ENCODE measurements at regions not wholly inside any gene's neighbourhood (a gene's known extent, or its start where the extent isn't known, plus 50 kb on each side); places are given as distances from the start of the nearest gene placed in this dataset.

GRCh38 chr21:26736449-26736848, 108.8 kb downstream of the ADAMTS1 start:
- no peak for DNase-seq

DNA sequence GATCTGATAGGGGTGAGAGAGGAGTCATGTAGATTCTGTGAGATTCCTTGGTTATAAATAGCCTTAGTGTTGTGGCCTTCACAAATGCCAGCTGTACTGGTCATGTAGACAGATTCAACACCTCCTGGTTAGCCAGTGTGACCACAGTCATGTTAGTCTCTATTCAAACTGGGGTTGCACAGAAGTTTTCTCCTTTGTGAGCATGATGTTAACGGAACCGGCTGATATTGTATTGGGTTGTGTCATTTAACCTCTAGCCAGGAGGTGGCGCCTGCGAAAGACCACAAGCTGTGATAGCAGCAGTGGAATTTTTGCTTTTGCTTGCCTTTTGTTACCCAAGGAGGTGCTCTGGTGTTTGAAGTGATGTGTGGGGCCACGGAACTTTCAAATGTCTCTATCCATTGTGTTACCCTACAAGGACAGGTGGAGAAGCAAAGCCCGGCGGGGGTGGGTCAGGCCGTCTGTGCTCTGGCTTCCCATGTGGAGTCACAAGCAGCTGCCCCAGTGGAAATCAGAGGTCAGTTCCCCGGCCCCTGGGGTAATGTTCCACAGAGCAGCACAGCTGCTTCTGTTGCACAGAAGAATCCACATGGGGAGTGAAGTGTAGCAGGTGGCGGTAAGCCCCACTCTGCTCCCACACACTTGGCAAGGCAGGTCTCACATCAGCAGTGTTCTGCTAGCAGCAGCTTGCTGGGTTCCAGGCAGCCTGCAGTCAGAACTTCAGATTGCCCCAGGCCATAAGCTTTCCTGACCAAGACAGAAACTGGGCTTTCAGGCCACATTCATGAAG, 112.6 kb downstream of the ADAMTS1 start:
- DNase-seq = no peak

DNA sequence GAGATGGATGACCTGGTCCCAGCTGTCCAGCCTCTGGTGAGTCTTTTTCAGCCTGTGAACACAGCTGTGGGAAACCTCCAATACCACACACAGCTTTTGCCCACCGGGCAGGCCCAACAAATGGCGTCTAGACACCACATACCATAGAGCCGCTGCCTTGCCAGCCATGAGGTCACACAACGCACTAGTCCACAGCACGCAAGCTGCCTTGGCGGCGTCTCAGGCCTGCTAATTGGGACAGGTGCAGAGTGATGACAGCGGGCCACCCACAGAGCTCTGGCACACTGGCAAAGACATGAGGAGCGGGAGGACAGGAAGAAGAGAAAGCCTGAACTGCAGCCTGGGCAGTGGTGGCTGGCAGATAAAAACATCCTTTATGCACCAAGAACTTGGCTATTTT, 125.5 kb downstream of the ADAMTS1 start:
- no peak for DNase-seq

GRCh38 chr21:26717146-26717739, 128.0 kb downstream of the ADAMTS1 start:
- DNase-seq = peak; percentile 36

- peak; percentile 10 for DNase-seq
Measured at GRCh38 chr21:26715878-26716506, 129.2 kb downstream of the ADAMTS1 start.

DNA sequence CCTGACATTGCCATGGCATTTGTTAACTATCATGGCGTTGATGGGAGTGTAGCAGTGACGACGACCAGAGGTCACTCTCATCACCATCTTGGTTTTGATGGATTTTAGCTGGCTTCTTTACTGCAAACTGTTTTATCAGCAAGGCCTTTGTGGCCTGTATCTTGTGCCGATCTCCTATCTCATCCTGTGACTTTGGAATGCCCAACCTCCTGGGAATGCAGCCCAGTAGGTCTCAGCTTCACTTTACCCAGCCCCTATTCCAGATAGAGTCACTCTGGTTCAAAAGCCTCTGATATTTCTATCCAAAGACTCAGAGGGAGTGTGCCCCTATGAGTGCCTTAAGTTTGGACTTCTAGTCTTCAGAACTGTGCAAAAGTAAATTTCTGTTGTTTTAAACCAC, 130.1 kb downstream of the ADAMTS1 start:
- no peak for DNase-seq

DNA sequence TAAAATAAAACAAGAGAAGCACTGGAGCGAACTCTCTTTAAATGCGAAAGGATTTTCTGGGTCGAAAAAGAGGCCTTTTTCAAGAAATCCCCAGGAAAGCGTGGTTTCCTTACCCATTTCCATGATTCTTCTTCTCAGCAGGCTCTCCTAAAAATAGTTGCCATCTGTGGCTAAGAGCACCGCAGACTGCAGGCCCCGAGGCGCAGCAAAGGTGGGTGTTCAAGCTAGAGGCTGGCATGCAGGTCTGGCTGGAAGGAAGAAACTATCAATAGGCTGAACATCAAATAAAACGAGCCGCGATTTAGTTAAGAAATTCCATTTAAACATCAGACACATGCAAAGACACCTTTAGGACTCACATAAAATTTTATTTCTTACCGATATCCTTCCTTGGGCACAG, 135.1 kb downstream of the ADAMTS1 start:
- no peak for DNase-seq

GRCh38 chr21:26709090-26709489, 136.0 kb upstream of the CYYR1 start:
- DNase-seq = no peak

DNA sequence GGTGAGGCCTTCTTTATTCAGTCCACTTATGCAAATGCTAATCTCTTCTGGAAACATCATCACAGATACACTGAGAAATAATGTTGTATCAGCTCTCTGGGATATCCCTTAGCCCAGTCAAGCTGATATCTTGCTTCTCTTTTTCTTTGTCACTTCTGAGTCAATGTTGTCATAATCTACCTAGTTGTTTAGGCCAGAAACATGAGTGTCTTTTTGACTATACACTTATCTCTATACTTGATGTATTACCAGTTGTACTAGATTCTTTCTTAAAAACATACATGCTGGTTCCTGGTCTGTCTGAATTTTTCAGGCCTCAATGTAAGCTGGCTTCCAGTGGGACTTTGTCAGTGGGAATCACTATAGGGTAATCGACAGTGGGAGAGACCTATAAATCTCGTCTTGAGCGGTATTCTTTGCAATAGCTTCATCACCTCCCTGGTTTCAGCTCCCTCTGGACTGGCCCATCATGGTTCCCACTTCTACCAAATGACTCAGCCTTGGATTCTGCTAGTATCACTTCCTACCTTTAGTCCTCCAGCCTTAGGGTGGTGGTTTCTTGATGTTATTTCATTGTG, 135.2 kb upstream of the CYYR1 start:
- no peak for DNase-seq

- no peak for DNase-seq
Measured at GRCh38 chr21:26707246-26707645, 134.2 kb upstream of the CYYR1 start.

DNA sequence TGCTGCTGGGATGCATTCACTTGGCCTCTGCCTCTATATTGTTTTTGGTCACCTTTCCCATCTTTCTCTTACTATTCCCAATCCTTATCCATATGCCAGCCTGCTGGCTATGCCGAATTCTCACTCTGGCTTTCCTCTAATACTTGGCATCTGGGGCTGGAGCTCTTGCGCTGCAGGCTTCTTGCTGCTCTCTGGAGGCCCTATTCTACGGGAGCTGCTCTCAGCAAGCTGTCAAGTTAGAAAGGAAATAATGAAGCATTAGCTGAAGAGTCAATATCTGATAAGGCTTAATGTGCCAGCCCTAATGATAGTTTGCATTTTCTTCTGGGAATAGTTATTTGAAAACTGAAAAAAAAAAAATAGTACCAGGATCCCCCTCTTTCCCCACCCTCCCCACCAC, 125.3 kb upstream of the CYYR1 start:
- no peak for DNase-seq

GRCh38 chr21:26691416-26691815, 118.3 kb upstream of the CYYR1 start:
- DNase-seq = no peak

DNA sequence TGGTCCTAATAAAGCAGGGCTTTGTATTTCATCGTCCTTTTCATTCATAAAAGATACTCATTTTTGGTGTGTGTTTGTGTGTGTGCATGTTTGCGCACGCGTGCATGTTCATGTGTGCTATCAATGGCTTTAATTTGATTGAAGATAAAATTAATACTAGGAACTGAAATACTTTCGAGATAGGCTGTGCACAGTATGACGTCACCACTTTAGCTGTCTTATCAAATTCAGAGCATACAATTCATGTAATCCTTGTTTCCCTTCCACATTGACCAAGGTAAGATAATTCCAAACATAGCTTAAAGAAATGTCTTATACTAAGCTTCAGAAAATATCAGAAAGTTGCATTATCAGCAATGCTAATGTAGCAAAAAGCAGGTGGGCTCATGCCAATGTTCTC, 113.6 kb upstream of the CYYR1 start:
- DNase-seq = no peak

- no peak for DNase-seq
Measured at GRCh38 chr21:26686278-26686677, 113.2 kb upstream of the CYYR1 start.

GRCh38 chr21:26684889-26685288, 111.8 kb upstream of the CYYR1 start:
- DNase-seq = no peak

DNA sequence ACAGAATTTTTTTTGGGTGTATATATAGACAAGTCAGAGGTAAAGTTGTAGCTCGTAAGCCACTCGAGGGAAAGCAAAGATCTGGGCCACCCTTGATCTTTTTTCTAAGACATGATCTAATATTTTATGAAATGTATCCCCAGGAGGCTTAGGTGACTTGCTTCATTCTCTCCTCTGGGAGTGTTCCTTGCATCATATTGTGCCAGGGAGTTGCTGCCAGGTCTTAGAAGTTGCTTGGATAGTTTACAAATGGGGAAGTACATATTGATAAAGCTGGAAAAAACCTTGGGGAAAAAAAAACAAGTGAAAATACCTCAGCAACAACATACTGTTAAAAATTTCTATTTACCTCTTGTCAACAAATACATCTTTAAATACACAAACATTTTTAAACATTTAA, 110.9 kb upstream of the CYYR1 start:
- no peak for DNase-seq

DNA sequence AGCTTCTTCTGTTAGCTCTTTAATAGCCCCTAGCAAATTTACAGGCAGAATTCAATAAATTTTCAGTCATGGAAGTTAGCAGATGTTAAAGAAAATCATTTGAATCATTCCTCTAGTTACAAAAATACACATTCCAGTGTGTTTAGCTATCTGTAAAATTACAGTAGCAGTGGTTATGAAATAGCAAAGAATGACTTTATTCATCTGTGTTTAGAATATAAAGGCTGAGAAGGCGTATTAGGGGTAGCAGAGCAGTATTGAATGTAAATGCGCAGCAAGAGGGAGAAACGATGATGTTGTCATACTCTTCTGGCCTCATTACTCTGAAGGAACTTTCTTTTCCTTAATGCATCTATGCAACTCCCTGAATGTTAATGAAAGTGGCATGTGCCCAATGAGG, 106.2 kb upstream of the CYYR1 start:
- no peak for DNase-seq

DNA sequence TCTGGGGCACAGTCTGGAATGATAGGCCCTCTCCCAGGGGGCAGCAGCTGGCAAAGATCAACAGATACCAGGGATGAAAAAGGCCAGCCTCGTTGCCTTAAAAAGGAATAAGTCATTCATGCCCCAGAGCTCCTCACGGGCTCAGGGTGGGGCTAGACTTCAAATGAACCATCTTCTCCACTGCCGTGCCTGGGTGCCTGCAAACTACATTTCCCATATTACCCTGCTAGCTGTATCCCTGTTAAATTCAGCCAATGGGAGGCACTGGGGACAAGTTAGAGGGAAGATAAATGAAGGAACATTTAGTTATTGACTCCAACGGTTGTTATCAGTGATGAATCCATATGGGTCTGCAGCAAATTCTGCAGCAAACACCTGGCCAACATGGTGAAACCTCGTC, 101.2 kb upstream of the CYYR1 start:
- DNase-seq = no peak

DNA sequence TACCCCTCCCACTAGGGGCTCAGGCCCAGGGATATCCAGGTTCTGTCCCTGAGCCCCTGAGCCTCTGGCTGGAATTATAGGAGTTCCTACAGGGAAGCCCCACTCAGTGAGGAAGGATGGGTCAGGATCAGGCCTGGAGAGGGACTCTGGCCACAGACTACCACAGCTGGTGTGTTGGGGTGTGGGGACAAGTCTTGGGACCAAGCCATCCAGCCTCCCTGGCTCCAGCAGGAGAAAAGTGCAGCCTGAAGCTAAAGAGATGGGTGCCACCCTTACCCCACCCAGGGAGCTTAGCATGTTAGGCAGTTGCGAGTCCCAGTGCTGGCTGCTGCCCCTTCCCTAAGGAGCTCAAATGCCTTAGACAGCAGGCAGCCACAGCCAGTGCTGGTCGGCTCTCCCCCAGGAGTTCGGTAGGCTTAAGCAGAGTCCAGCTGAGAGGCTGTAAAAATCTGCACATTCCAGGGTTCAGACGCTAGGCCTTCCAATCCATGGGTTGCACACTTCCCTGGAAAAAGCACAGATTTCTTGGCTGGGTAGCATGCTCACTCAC, 96.2 kb upstream of the CYYR1 start:
- DNase-seq = no peak

DNA sequence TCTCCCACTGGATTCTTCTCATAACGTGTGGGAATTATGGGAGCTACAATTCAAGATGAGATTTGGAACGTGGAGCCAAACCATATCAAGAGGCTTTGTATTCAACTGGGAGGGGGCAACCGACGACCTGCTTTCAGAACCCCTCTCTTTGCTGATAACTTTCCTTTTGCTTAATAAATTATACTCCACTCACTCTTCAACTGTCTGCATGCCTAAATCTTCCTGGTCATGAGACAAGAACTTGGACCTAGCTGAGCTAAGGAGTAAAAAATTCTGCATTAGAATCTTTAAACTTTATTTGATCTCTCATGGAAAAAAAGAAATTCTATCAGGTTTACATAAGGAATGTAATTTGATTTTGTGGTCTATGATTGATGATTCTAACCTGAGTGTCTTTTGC, 86.7 kb upstream of the CYYR1 start:
- DNase-seq = no peak

GRCh38 chr21:26659182-26659581, 86.1 kb upstream of the CYYR1 start:
- no peak for DNase-seq

GRCh38 chr21:26655460-26655859, 82.4 kb upstream of the CYYR1 start:
- DNase-seq = no peak

- no peak for DNase-seq
Measured at GRCh38 chr21:26653430-26653829, 80.3 kb upstream of the CYYR1 start.

DNA sequence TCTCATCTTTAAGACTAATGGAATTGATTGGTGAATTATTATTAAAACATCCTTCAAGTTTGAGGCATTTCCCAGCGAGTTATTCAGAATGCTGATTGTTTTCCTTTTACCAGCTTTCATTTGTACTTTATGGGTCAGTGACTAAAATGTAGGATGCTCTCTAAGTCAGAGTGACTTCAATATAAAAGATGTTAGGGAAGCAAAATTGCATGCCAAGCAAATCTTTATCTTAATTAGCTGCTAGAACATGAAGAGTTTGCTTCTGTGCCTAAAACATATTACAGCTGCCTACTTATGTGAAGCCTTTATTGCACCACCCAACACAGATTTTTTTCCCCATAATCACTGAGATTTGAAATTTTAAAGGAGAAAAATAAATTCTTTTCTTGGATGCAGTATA, 79.8 kb upstream of the CYYR1 start:
- DNase-seq = no peak
